Fibroblast of villous mesenchyme (primary cell): ENCODE measurements at regions not wholly inside any gene's neighbourhood (a gene's known extent, or its start where the extent isn't known, plus 50 kb on each side); places are given as distances from the start of the nearest gene placed in this dataset.

ENCODE experiments used
- DNase-seq: peaks from one replicate; pipeline ENCODE4 v3.0.0-alpha.2; 2010; ENCODE audit warnings: low read depth
- H3K4me3 ChIP-seq: 2 replicates; pipeline ENCODE4 v1.5.1; 2011; ENCODE audit warnings: low read depth, mild to moderate bottlenecking, low read length
- CTCF ChIP-seq: IDR thresholded peaks from 2 replicates; pipeline ENCODE4 v1.5.1; 2012; ENCODE audit warnings: low read depth, mild to moderate bottlenecking, low read length; ENCODE audit not compliant: insufficient read depth

- DNase-seq = peak; percentile 35
- no peak for TF ChIP-seq CTCF
Observed at GRCh38 chr2:100766806-100767205, 53.1 kb upstream of the NPAS2 start.

GRCh38 chr2:100767224-100767653, 52.7 kb upstream of the NPAS2 start:
- no peak for TF ChIP-seq CTCF
- no peak overlapping the region for H3K4me3 ChIP-seq
- peak; percentile 80 for DNase-seq

More at GRCh38 chr2:100766806-100767205, 53.1 kb upstream of the NPAS2 start:
- no peak overlapping the region for H3K4me3 ChIP-seq

GRCh38 chr2:100767810-100768806, 51.8 kb upstream of the NPAS2 start:
- peak; percentile 37 for DNase-seq
- no peak overlapping the region for H3K4me3 ChIP-seq
- no peak for TF ChIP-seq CTCF
